ENCODE measurements at regions not wholly inside any gene's neighbourhood (a gene's known extent, or its start where the extent isn't known, plus 50 kb on each side); places are given as distances from the start of the nearest gene placed in this dataset.

GRCh38 chr18:55863876-55864275 is 275.9 kb upstream of the TCF4 start:
- TF ChIP-seq GATA2 (IDR thresholded peaks at IDR 0.05; ENCODE audit: low read depth, low read length) (no peak), GATA3 (IDR thresholded peaks at IDR 0.05; ENCODE audit: low read depth, low read length) (no peak)

Measured in SH-SY5Y (cell line).